Nephron (organoid): ENCODE measurements at regions not wholly inside any gene's neighbourhood (a gene's known extent, or its start where the extent isn't known, plus 50 kb on each side); places are given as distances from the start of the nearest gene placed in this dataset.

ENCODE experiments used
- H3K27ac Mint-ChIP-seq, 3 experiments: 2 replicates each; pipeline ENCODE4 v1.8.0; 2020; ENCODE audit warnings: mixed read lengths in 3 of 3, mild to moderate bottlenecking in 2 of 3, moderate library complexity in 1 of 3
- H3K27me3 Mint-ChIP-seq: 2 replicates; pipeline ENCODE4 v1.8.0; 2021; ENCODE audit warnings: low read depth, mild to moderate bottlenecking, moderate library complexity, mixed read lengths
- H3K36me3 Mint-ChIP-seq: 2 replicates; pipeline ENCODE4 v1.8.0; 2020; ENCODE audit warnings: low read depth, mixed read lengths
- H3K4me1 Mint-ChIP-seq: 2 replicates; pipeline ENCODE4 v1.8.0; 2020; ENCODE audit warnings: mixed read lengths
- H3K4me3 Mint-ChIP-seq, 3 experiments: 2 replicates each; pipeline ENCODE4 v1.8.0; 2020; ENCODE audit warnings: mild to moderate bottlenecking in 3 of 3, mixed read lengths in 3 of 3, moderate library complexity in 2 of 3
- H3K9me3 Mint-ChIP-seq: 2 replicates; pipeline ENCODE4 v1.8.0; 2020; ENCODE audit warnings: mixed read lengths
- CTCF ChIP-seq, 3 experiments: fragments of 200-600 bp; sonication (generic); IDR thresholded peaks; one replicate each; pipeline ENCODE4 v1.5.0; 2021; ENCODE audit warnings: antibody characterized with exemption in 3 of 3; ENCODE audit not compliant: unreplicated experiment in 3 of 3

GRCh38 chr5:154112255-154112654 is 73.5 kb downstream of the MFAP3 start:
- no peaks in the 10 kb centered on the region for H3K9me3 Mint-ChIP-seq

GRCh38 chr5:154115291-154115690 is 75.2 kb upstream of the GALNT10 start:
- Mint-ChIP-seq H3K9me3 (no peaks in the 10 kb centered on the region), H3K36me3 (no peaks in the 10 kb centered on the region), H3K4me1 (peaks cover 16% of the 10 kb centered on the region), H3K27ac (no peak overlapping the region), H3K27me3 (peaks cover 11% of the 10 kb centered on the region), H3K4me3 (no peak overlapping the region)
- TF ChIP-seq CTCF (IDR thresholded peaks at IDR 0.05; ENCODE audit: unreplicated experiment in 3 of 3), result no peak

More at GRCh38 chr5:154112255-154112654, 73.5 kb downstream of the MFAP3 start:
- no peaks in the 10 kb centered on the region for H3K36me3 Mint-ChIP-seq
- no peak overlapping the region for H3K4me3 Mint-ChIP-seq
- peaks cover 19% of the 10 kb centered on the region for H3K27me3 Mint-ChIP-seq
- peaks cover 11% of the 10 kb centered on the region for H3K4me1 Mint-ChIP-seq
- TF ChIP-seq CTCF (IDR thresholded peaks at IDR 0.05; ENCODE audit: unreplicated experiment in 3 of 3), result no peak
- H3K27ac Mint-ChIP-seq, result no peak overlapping the region

DNA sequence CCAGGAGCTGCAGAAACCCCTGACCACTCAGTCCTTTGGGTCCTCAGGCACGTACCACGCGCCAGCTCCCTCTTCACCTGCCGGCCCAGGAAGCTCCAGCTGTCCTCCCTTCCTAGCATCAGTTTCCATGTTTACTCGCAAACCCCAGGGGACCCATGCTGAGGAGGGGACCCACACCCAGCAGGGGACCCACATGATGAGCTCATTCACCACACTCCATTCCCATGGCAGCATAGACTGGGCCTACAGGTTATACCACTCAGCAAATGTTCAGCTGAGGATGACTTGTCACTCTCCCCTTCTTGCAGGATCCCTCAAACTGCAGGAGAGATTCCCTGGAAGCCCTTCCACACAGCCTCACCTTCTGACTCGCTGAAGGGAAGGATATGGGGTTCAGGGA is 73.5 kb upstream of the GALNT10 start:
- no peak overlapping the region for H3K4me3 Mint-ChIP-seq
- H3K36me3 Mint-ChIP-seq, result no peaks in the 10 kb centered on the region
- H3K9me3 Mint-ChIP-seq, result peaks cover 6% of the 10 kb centered on the region
- H3K4me1 Mint-ChIP-seq, result peaks cover 16% of the 10 kb centered on the region
- H3K27ac Mint-ChIP-seq, result peak overlapping the region in 1 of 3 experiments; percentile 21
- peaks cover 11% of the 10 kb centered on the region for H3K27me3 Mint-ChIP-seq
- TF ChIP-seq CTCF (IDR thresholded peaks at IDR 0.05; ENCODE audit: unreplicated experiment in 3 of 3), result no peak

DNA sequence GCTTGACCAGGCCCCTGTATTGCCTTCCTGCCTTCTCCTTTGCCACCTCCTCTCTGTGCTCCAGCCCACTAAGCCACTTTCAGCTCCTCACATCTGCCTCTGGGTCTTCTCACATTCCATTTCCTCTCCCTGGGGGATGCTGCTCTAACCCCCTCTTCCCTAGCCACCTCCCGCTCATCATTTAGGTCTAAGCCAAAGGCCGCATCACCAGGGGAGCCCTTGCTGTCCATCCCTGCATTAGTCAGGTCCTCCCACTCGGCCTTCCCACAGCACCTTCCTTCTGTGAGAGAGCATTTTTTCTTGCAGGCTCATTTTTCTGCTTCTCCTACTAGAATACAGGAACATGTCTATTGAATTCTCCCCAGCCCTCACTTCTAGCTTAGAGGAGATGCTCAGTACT is 72.6 kb upstream of the GALNT10 start:
- Mint-ChIP-seq H3K9me3 (peaks cover 6% of the 10 kb centered on the region), H3K27ac (peak overlapping the region; percentile 2 to 63 (median 16)), H3K4me1 (peaks cover 16% of the 10 kb centered on the region), H3K36me3 (no peaks in the 10 kb centered on the region), H3K27me3 (peaks cover 11% of the 10 kb centered on the region), H3K4me3 (no peak overlapping the region)
- no peak for TF ChIP-seq CTCF (IDR thresholded peaks at IDR 0.05; ENCODE audit: unreplicated experiment in 3 of 3)

DNA sequence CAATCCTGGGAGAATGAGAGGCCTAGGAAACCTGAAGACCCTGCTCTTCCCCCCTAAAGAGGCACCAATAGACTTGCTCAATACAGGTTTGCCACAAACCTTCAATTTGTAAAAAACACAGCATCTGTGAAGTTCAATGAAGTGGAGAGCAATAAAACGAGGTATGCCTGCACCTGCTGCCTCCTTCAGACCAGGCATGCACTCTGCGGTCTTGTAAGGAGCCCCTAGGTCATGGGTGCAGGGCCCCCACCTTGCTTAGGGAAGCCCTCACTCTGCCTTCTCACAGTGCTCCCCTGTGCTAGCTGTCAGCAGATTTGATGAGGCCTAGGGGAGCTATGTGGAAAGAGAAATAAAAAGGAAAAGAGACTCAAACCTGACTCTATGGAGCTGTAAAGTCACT is 72.1 kb upstream of the GALNT10 start:
- Mint-ChIP-seq H3K4me1 (peaks cover 16% of the 10 kb centered on the region), H3K9me3 (peaks cover 9% of the 10 kb centered on the region), H3K27me3 (peaks cover 11% of the 10 kb centered on the region), H3K36me3 (peaks cover 3% of the 10 kb centered on the region), H3K4me3 (no peak overlapping the region), H3K27ac (peak overlapping the region; percentile 2 to 63 (median 16))
- TF ChIP-seq CTCF (IDR thresholded peaks at IDR 0.05; ENCODE audit: unreplicated experiment in 3 of 3), result no peak

DNA sequence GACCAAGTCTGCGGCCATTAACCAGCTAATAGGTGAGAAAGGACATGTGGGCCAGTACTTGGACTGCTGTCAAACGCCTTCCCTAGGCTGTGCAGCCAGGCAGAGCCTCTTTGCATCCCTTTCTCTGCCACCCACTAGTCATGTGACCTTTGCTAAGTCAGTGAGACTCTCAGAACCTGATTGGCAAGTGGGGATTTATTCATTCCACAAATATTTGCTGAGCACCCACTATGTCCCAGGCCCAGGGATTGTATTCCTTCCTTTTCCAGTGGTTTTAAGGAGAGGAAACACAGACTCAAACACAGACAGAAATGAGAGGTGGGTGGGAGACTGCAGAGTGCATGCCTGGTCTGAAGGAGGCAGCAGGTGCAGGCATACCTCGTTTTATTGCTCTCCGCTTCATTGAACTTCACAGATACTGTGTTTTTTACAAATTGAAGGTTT is 71.6 kb upstream of the GALNT10 start:
- H3K27ac Mint-ChIP-seq, result peak overlapping the region in 1 of 3 experiments; percentile 22
- H3K4me3 Mint-ChIP-seq, result no peak overlapping the region
- H3K9me3 Mint-ChIP-seq, result peaks cover 13% of the 10 kb centered on the region
- peaks cover 11% of the 10 kb centered on the region for H3K27me3 Mint-ChIP-seq
- TF ChIP-seq CTCF (IDR thresholded peaks at IDR 0.05; ENCODE audit: unreplicated experiment in 3 of 3), result no peak
- H3K36me3 Mint-ChIP-seq, result peaks cover 7% of the 10 kb centered on the region
- H3K4me1 Mint-ChIP-seq, result peaks cover 16% of the 10 kb centered on the region
